Activated CD4-positive, alpha-beta memory T cell treated with anti-CD3 and anti-CD28 coated beads, Interleukin-2, amount 10 ng/mL, durations not matched to agents 7 days and 5 days (primary cell): ENCODE measurements at regions not wholly inside any gene's neighbourhood (a gene's known extent, or its start where the extent isn't known, plus 50 kb on each side); places are given as distances from the start of the nearest gene placed in this dataset.

Experiments used
- CTCF ChIA-PET: fragments of 350-600 bp; sonication (Branson Sonifier 250); formaldehyde crosslinking; loops from one replicate; lab custom pipeline; 2021; ENCODE audit warnings: antibody characterized with exemption, inconsistent platforms; lab: Charles Lee
- POLR2A ChIA-PET: fragments of 350-600 bp; sonication (Branson Sonifier 250); formaldehyde crosslinking; loops from one replicate; lab custom pipeline; 2021; ENCODE audit warnings: antibody characterized with exemption; lab: Charles Lee
- DNase-seq: peaks from one replicate; pipeline ENCODE4 v3.0.0-alpha.2; 2020
- H3K27ac Mint-ChIP-seq: one replicate; pipeline ENCODE4 v1.8.0; 2021; ENCODE audit warnings: mild to moderate bottlenecking, mixed read lengths
- H3K27me3 Mint-ChIP-seq: one replicate; pipeline ENCODE4 v1.8.0; 2021; ENCODE audit warnings: mixed read lengths
- H3K36me3 Mint-ChIP-seq: one replicate; pipeline ENCODE4 v1.8.0; 2021; ENCODE audit warnings: low read depth, mixed read lengths
- H3K4me1 Mint-ChIP-seq: one replicate; pipeline ENCODE4 v1.8.0; 2021; ENCODE audit warnings: mixed read lengths
- H3K4me3 Mint-ChIP-seq: one replicate; pipeline ENCODE4 v1.8.0; 2021; ENCODE audit warnings: mild to moderate bottlenecking, mixed read lengths
- H3K9me3 Mint-ChIP-seq: one replicate; pipeline ENCODE4 v1.8.0; 2021; ENCODE audit warnings: mixed read lengths

DNA sequence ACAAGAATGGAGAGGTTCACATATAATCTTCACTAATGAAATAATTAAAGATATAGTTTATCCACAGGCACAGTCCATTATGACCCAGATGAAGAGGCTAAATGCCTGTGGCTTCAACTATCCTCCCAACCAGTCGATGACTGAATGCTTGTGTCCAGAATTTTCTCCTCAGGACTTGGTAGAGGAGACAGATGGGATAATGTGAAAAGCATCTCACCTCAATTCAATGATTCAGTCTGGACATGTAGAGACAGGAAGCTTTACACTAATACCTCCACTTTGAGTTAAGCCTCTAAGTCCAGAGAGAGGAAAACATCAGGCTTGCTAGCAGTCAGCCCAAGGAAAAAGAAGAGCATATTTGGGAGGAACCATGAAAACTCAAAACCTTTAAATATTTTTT lies 59.1 kb upstream of the COL1A2 start:
- H3K27ac Mint-ChIP-seq = no peak overlapping the region
- no peaks in the 10 kb centered on the region for H3K4me1 Mint-ChIP-seq
- no peak overlapping the region for H3K4me3 Mint-ChIP-seq
- no peaks in the 10 kb centered on the region for H3K27me3 Mint-ChIP-seq
- no peak for DNase-seq
- no peaks in the 10 kb centered on the region for H3K9me3 Mint-ChIP-seq
- CTCF ChIA-PET = no interaction called here
- POLR2A ChIA-PET = no interaction called here
- H3K36me3 Mint-ChIP-seq = no peaks in the 10 kb centered on the region

DNA sequence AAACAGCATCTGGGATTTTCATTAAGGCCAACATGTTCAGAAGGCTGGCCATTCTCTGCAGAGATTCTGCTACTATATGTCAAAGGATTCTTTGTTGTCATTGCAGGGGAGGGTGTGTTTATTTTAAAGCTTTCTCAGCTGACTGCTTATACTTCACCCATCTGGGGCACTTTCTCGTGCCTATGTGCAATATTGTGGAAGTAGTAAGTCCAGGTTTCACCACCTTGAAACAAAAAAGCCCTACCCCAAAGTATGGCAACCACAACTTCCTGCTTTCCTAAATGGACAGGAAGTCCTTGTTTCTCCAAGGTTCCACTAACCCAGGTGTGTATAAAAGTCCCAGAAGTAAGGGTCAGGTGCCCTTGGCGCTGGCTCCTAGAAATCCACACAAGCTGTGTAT lies 58.7 kb upstream of the COL1A2 start:
- H3K4me3 Mint-ChIP-seq = no peak overlapping the region
- no peaks in the 10 kb centered on the region for H3K9me3 Mint-ChIP-seq
- ChIA-PET CTCF (no interaction called here), POLR2A (no interaction called here)
- no peaks in the 10 kb centered on the region for H3K4me1 Mint-ChIP-seq
- no peaks in the 10 kb centered on the region for H3K36me3 Mint-ChIP-seq
- H3K27ac Mint-ChIP-seq = no peak overlapping the region
- DNase-seq = no peak
- no peaks in the 10 kb centered on the region for H3K27me3 Mint-ChIP-seq

DNA sequence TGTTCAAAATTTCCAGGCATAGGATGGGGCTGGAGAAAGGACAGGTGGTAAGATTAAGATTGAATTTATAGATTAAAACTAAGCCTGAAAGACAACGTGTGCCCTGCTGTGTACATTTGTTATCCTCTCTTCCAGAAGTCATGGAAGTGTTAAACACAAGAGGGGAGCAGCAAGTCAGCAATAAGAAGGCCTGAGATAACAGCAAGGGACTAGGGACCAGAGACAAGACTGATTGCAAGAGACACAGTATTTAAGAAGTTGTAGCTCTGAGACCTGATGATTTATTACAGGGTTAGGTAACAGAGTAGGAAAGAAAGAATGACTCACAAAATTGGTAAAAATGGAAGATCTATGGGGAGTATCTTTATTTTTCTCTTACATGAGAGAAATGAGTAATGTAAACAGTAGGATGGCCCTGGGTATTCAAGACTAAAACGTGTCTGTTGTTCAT lies 55.7 kb upstream of the COL1A2 start:
- Mint-ChIP-seq H3K27me3 (no peaks in the 10 kb centered on the region), H3K9me3 (no peaks in the 10 kb centered on the region), H3K4me3 (no peak overlapping the region), H3K4me1 (no peaks in the 10 kb centered on the region), H3K36me3 (no peaks in the 10 kb centered on the region), H3K27ac (no peak overlapping the region)
- POLR2A ChIA-PET = no interaction called here
- no peak for DNase-seq
- CTCF ChIA-PET = no interaction called here

DNA sequence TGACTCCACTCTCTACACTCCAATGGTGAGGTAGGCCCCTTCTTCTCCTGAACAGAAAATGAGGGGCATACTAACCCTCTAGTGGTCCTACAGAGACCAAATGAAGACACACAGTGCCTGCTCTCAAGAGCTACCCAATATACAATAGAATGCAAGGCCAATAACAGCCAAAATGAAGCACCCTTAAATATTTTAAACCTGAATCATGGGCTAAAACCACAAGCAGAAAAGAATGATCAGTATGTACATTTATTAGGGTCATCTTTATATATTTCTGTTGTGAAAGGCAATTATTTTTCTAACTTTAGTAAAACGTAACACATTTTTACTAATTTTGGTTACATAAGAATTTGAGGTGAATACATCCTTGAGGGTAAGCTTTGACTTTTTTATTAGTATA lies 49.9 kb upstream of the COL1A2 start:
- Mint-ChIP-seq H3K4me1 (no peaks in the 10 kb centered on the region), H3K27ac (no peak overlapping the region), H3K4me3 (no peak overlapping the region), H3K36me3 (no peaks in the 10 kb centered on the region), H3K9me3 (no peaks in the 10 kb centered on the region), H3K27me3 (no peaks in the 10 kb centered on the region)
- ChIA-PET CTCF (no interaction called here), POLR2A (no interaction called here)
- DNase-seq = no peak
